MG63 (cell line): ENCODE measurements at regions not wholly inside any gene's neighbourhood (a gene's known extent, or its start where the extent isn't known, plus 50 kb on each side); places are given as distances from the start of the nearest gene placed in this dataset.
"Not testable (repeated sequence)": the region's sequence is repeated elsewhere in the genome, so short reads cannot be mapped to it uniquely, and the experiment has no call there.

ENCODE experiments used
- DNase-seq: peaks from one replicate; pipeline ENCODE4 v3.0.0-alpha.2; 2020
- H3K27me3 ChIP-seq: fragments of 250-450 bp; sonication (Bioruptor Pico); 2 replicates; pipeline ENCODE4 v1.5.1; 2020; ENCODE audit warnings: mild to moderate bottlenecking, moderate library complexity
- H3K36me3 ChIP-seq: fragments of 250-450 bp; sonication (Bioruptor Pico); 2 replicates; pipeline ENCODE4 v1.5.1; 2020; ENCODE audit warnings: mild to moderate bottlenecking, moderate library complexity
- H3K4me3 ChIP-seq: fragments of 250-450 bp; sonication (Bioruptor Pico); 2 replicates; pipeline ENCODE4 v1.5.1; 2020; ENCODE audit warnings: mild to moderate bottlenecking, moderate library complexity
- H3K9me3 ChIP-seq: fragments of 250-450 bp; sonication (Bioruptor Pico); 2 replicates; pipeline ENCODE4 v1.5.1; 2020; ENCODE audit warnings: mild to moderate bottlenecking, moderate library complexity

- H3K4me3 ChIP-seq = no peak overlapping the region
- DNase-seq = no peak
- H3K27me3 ChIP-seq = no peaks in the 10 kb centered on the region
- H3K36me3 ChIP-seq = no peaks in the 10 kb centered on the region
- H3K9me3 ChIP-seq = peaks cover 10% of the 10 kb centered on the region
These were observed 142.3 kb upstream of the TSC22D1 start for GRCh38 chr13:44718467-44718866.

- Histone ChIP-seq H3K27me3 (no peaks in the 10 kb centered on the region), H3K9me3 (no peaks in the 10 kb centered on the region), H3K4me3 (no peak overlapping the region), H3K36me3 (no peaks in the 10 kb centered on the region)
- peak; percentile 68 for DNase-seq
These were observed 139.4 kb upstream of the TSC22D1 start for GRCh38 chr13:44715287-44716230.

GRCh38 chr13:44713788-44714469 is 137.8 kb upstream of the TSC22D1 start:
- Histone ChIP-seq H3K4me3 (no peak overlapping the region), H3K27me3 (no peaks in the 10 kb centered on the region), H3K36me3 (no peaks in the 10 kb centered on the region), H3K9me3 (no peaks in the 10 kb centered on the region)
- peak; percentile 85 for DNase-seq

GRCh38 chr13:44711706-44712105 is 135.6 kb upstream of the TSC22D1 start:
- DNase-seq = no peak

GRCh38 chr13:44710576-44710975 is 134.4 kb upstream of the TSC22D1 start:
- Histone ChIP-seq H3K36me3 (no peaks in the 10 kb centered on the region), H3K27me3 (no peaks in the 10 kb centered on the region), H3K4me3 (no peak overlapping the region), H3K9me3 (peaks cover 14% of the 10 kb centered on the region)
- peak; percentile 64 for DNase-seq

More at GRCh38 chr13:44711706-44712105, 135.6 kb upstream of the TSC22D1 start:
- Histone ChIP-seq H3K4me3 (no peak overlapping the region), H3K27me3 (no peaks in the 10 kb centered on the region), H3K9me3 (peaks cover 14% of the 10 kb centered on the region), H3K36me3 (no peaks in the 10 kb centered on the region)

GRCh38 chr13:44704811-44705210 is 128.7 kb upstream of the TSC22D1 start:
- H3K9me3 ChIP-seq = peaks cover 14% of the 10 kb centered on the region
- H3K36me3 ChIP-seq = not testable (repeated sequence)

GRCh38 chr13:44703371-44703770 is 127.2 kb upstream of the TSC22D1 start:
- no peak overlapping the region for H3K4me3 ChIP-seq
- DNase-seq = no peak
- H3K27me3 ChIP-seq = no peaks in the 10 kb centered on the region
- H3K9me3 ChIP-seq = peaks cover 10% of the 10 kb centered on the region
- no peaks in the 10 kb centered on the region for H3K36me3 ChIP-seq

More at GRCh38 chr13:44704811-44705210, 128.7 kb upstream of the TSC22D1 start:
- H3K27me3 ChIP-seq, DNase-seq, H3K4me3 ChIP-seq: not testable (repeated sequence)

- Histone ChIP-seq H3K4me3 (no peak overlapping the region), H3K36me3 (no peaks in the 10 kb centered on the region), H3K27me3 (no peaks in the 10 kb centered on the region), H3K9me3 (no peaks in the 10 kb centered on the region)
- no peak for DNase-seq
These were observed 121.9 kb upstream of the TSC22D1 start for GRCh38 chr13:44698066-44698465.

- Histone ChIP-seq H3K36me3 (no peaks in the 10 kb centered on the region), H3K27me3 (no peaks in the 10 kb centered on the region), H3K4me3 (no peak overlapping the region), H3K9me3 (no peaks in the 10 kb centered on the region)
- no peak for DNase-seq
These were observed 120.9 kb upstream of the TSC22D1 start for GRCh38 chr13:44697058-44697457.

GRCh38 chr13:44695520-44695919 is 119.4 kb upstream of the TSC22D1 start:
- DNase-seq = no peak
- H3K36me3 ChIP-seq = no peaks in the 10 kb centered on the region
- H3K9me3 ChIP-seq = no peaks in the 10 kb centered on the region
- no peak overlapping the region for H3K4me3 ChIP-seq
- no peaks in the 10 kb centered on the region for H3K27me3 ChIP-seq

GRCh38 chr13:44694842-44695241 is 118.7 kb upstream of the TSC22D1 start:
- no peak overlapping the region for H3K4me3 ChIP-seq
- H3K27me3 ChIP-seq = no peaks in the 10 kb centered on the region
- no peaks in the 10 kb centered on the region for H3K9me3 ChIP-seq
- DNase-seq = no peak
- no peaks in the 10 kb centered on the region for H3K36me3 ChIP-seq

GRCh38 chr13:44694291-44694690 is 118.2 kb upstream of the TSC22D1 start:
- DNase-seq = no peak
- H3K36me3 ChIP-seq = no peaks in the 10 kb centered on the region
- no peaks in the 10 kb centered on the region for H3K9me3 ChIP-seq
- no peaks in the 10 kb centered on the region for H3K27me3 ChIP-seq
- H3K4me3 ChIP-seq = no peak overlapping the region

GRCh38 chr13:44693156-44693764 is 117.1 kb upstream of the TSC22D1 start:
- DNase-seq = no peak
- H3K4me3 ChIP-seq = no peak overlapping the region
- no peaks in the 10 kb centered on the region for H3K36me3 ChIP-seq
- no peaks in the 10 kb centered on the region for H3K27me3 ChIP-seq
- no peaks in the 10 kb centered on the region for H3K9me3 ChIP-seq

GRCh38 chr13:44692173-44692713 is 116.1 kb upstream of the TSC22D1 start:
- Histone ChIP-seq H3K4me3 (no peak overlapping the region), H3K9me3 (no peaks in the 10 kb centered on the region), H3K27me3 (no peaks in the 10 kb centered on the region), H3K36me3 (no peaks in the 10 kb centered on the region)
- no peak for DNase-seq

- no peak for DNase-seq
- Histone ChIP-seq H3K36me3 (no peaks in the 10 kb centered on the region), H3K27me3 (no peaks in the 10 kb centered on the region), H3K9me3 (no peaks in the 10 kb centered on the region; the same call in 1 of the 2 replicates), H3K4me3 (no peak overlapping the region)
These were observed 114.2 kb upstream of the TSC22D1 start for GRCh38 chr13:44690376-44690775.

- no peak for DNase-seq
- Histone ChIP-seq H3K36me3 (no peaks in the 10 kb centered on the region), H3K4me3 (no peak overlapping the region), H3K9me3 (no peaks in the 10 kb centered on the region; the same call in 1 of the 2 replicates), H3K27me3 (no peaks in the 10 kb centered on the region)
These were observed 112.5 kb upstream of the TSC22D1 start for GRCh38 chr13:44688652-44689051.

GRCh38 chr13:44686531-44686934 is 110.4 kb upstream of the TSC22D1 start:
- no peaks in the 10 kb centered on the region for H3K36me3 ChIP-seq
- DNase-seq = no peak
- no peaks in the 10 kb centered on the region for H3K27me3 ChIP-seq
- no peak overlapping the region for H3K4me3 ChIP-seq
- no peaks in the 10 kb centered on the region; the same call in 1 of the 2 replicates for H3K9me3 ChIP-seq
